Fibroblast of mammary gland (primary cell): ENCODE measurements at regions not wholly inside any gene's neighbourhood (a gene's known extent, or its start where the extent isn't known, plus 50 kb on each side); places are given as distances from the start of the nearest gene placed in this dataset.
"Not testable (repeated sequence)": the region's sequence is repeated elsewhere in the genome, so short reads cannot be mapped to it uniquely, and the experiment has no call there.

ENCODE experiments used
- DNase-seq: peaks from one replicate; pipeline ENCODE4 v3.0.0-alpha.2; 2010; ENCODE audit warnings: low read depth
- H3K4me3 ChIP-seq: 2 replicates; pipeline ENCODE4 v1.5.1; 2011; ENCODE audit warnings: low read depth, mild to moderate bottlenecking, low read length, moderate library complexity; ENCODE audit not compliant: control insufficient read depth
- CTCF ChIP-seq: conservative IDR thresholded peaks from 2 replicates; pipeline ENCODE4 v1.5.1; 2011; ENCODE audit warnings: low read depth, low read length, inconsistent platforms; ENCODE audit not compliant: control insufficient read depth, insufficient read depth

DNA sequence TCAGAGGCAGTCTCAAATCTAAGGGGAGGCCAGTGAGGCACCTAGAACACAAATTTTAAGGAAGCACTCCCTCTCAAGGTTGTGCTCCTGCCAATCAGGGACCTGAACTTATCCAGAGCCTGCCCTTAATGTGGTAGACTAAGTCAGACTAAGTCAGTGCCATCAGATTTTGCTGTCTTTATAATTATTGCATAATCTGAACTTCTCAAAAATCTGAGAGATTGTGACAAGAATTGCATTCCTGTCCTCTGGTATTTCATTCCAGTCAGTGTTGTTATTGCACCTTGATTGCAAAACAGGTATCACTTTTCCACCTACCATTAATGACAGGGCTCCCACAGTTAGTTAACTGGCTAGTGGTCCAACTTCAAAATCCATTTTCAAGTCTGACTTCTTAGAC, 197.1 kb upstream of the HCN1 start:
- TF ChIP-seq CTCF: no peak
- no peak overlapping the region for H3K4me3 ChIP-seq

DNA sequence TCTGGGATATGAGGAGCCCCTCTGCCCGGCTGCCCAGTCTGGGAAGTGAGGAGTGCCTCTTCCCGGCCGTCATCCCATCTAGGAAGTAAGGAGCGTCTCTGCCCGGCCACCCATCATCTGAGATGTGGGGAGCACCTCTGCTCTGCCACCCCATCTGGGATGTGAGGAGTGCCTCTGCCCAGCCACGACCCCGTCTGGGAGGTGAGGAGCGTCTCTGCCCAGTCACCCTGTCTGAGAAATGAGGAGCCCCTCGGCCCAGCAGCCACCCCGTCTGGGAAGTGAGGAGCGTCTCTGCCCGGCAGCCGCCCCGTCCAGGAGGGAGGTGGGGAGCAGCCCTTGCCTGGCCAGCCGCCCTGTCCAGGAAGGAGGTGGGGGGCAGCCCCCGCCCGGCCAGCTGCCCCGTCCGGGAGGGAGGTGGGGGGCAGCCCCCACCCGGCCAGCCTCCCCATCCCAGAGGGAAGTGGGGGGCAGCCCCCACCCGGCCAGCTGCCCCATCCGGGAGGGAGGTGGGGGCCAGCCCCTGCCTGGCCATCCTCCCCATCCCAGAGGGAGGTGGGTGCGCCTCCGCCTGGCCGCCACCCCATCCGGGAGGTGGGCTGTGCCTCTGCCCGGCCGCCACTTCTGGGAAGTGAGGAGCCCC, 194.4 kb upstream of the HCN1 start:
- not testable (repeated sequence) for DNase-seq

More for the DNA sequence above, 197.1 kb upstream of the HCN1 start:
- DNase-seq: no peak

GRCh38 chr5:45862763-45863162, 166.6 kb upstream of the HCN1 start:
- TF ChIP-seq CTCF: no peak
- DNase-seq: no peak
- no peak overlapping the region for H3K4me3 ChIP-seq

More for the DNA sequence above, 194.4 kb upstream of the HCN1 start:
- not testable (repeated sequence) for H3K4me3 ChIP-seq

- TF ChIP-seq CTCF: no peak
- H3K4me3 ChIP-seq: no peak overlapping the region
- DNase-seq: no peak
Observed at GRCh38 chr5:45847877-45848276, 151.7 kb upstream of the HCN1 start.

DNA sequence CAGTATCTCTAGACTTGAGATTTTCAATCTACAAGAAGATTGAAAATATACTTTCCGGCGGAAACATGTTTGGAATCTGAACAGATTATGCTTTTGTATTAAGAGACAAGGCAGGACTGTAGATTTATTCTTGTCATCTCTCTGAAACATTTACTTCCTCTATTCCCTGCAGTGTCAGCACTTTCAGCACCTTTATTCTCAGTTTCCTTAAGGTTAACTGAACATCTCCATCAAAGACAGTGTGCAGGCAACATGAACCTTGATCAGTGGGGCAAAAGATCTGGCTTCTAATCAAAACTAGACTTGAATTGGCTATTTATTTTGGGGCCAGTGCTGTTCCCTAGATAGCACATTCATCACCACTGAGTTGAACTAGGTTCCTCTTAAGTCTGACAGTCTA, 129.9 kb upstream of the HCN1 start:
- no peak for TF ChIP-seq CTCF
- DNase-seq: no peak
- no peak overlapping the region for H3K4me3 ChIP-seq

DNA sequence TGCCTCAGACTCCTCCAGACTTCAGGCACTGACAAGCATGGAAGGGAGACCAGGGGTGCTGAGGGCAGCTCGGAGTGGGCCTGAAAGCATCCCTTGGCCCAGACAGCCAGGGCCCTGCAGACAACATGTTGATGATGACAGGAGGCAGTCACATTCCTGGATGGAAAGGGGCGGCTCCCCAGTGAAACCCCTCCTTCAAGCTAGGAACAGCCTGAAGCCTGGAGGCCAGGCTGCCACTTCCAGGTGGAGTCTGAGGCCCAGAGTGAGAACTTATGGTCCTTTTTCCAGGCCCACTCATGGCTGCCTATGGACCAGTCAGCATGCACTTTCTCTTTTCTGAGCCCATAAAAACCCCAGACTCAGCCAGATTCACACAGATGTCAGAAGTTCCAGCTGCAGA, 104.2 kb upstream of the HCN1 start:
- no peak overlapping the region for H3K4me3 ChIP-seq
- no peak for DNase-seq
- TF ChIP-seq CTCF: no peak

- TF ChIP-seq CTCF: no peak
- no peak for DNase-seq
- no peak overlapping the region for H3K4me3 ChIP-seq
Observed at GRCh38 chr5:45799388-45799787, 103.2 kb upstream of the HCN1 start.
